ENCODE measurements at regions not wholly inside any gene's neighbourhood (a gene's known extent, or its start where the extent isn't known, plus 50 kb on each side); places are given as distances from the start of the nearest gene placed in this dataset.

GRCh38 chr6:148082696-148083095 is 259.9 kb upstream of the SASH1 start:
- no peak overlapping the region for H2AFZ ChIP-seq (ENCODE audit: insufficient read depth, low read depth, low read length, poor library complexity, severe bottlenecking)
- no peak overlapping the region for H3K27ac ChIP-seq (ENCODE audit: low read depth in 1 of 2, low read length in 2 of 2)
- Mint-ChIP-seq H3K9me3 (peaks cover 0 to 9% (median 3%) of the 10 kb centered on the region in 7 donors), H3K4me3 (no peak overlapping the region), H3K27ac (no peak overlapping the region), H3K4me1 (no peaks in the 10 kb centered on the region), H3K36me3 (no peaks in the 10 kb centered on the region), H3K27me3 (ENCODE audit: low read depth in 3 of 3) (no peaks in the 10 kb centered on the region)
- TF ChIP-seq CTCF (IDR thresholded peaks at IDR 0.05) = no peak
- WGBS (ENCODE audit: insufficient coverage) = 68% methylated on average over 2 of the region's 2 CpGs
- no peaks in the 10 kb centered on the region for H3K36me3 ChIP-seq (replicated peaks in 1 of 2; ENCODE audit: control insufficient read depth in 1 of 2, insufficient read depth in 2 of 2, low read length in 2 of 2)
- H3K4me1 ChIP-seq (ENCODE audit: control insufficient read depth in 1 of 2, insufficient read depth in 2 of 2, low read length in 2 of 2) = no peaks in the 10 kb centered on the region
- no peak overlapping the region for H3K9ac ChIP-seq (ENCODE audit: insufficient read depth, low read length, poor library complexity, severe bottlenecking)
- H4K20me1 ChIP-seq (ENCODE audit: insufficient read depth, low read length) = no peaks in the 10 kb centered on the region
- H3K27me3 ChIP-seq (ENCODE audit: control insufficient read depth in 2 of 2, insufficient read depth in 2 of 2, low read length in 2 of 2) = no peaks in the 10 kb centered on the region
- intact Hi-C loops (cut with micrococcal nuclease) = no loop called here
- no peaks in the 10 kb centered on the region for H3K79me2 ChIP-seq (ENCODE audit: insufficient read depth, low read length)
- no peak overlapping the region for H3K4me3 ChIP-seq (replicated peaks in 1 of 3; ENCODE audit: low read depth in 2 of 3, low read length in 3 of 3)
- H3K4me2 ChIP-seq (replicated peaks; ENCODE audit: extremely low read depth, low read length, poor library complexity, severe bottlenecking) = no peak overlapping the region
- H3K9me3 ChIP-seq (replicated peaks in 1 of 2; ENCODE audit: control insufficient read depth in 1 of 2, insufficient read depth in 1 of 2, low read length in 2 of 2) = peaks cover 0 to 4% of the 10 kb centered on the region in 2 donors
- DNase-seq = no peak

GRCh38 chr6:148085631-148086331 is 256.9 kb upstream of the SASH1 start:
- no peak overlapping the region for H3K4me3 Mint-ChIP-seq
- H3K4me2 ChIP-seq (replicated peaks; ENCODE audit: extremely low read depth, low read length, poor library complexity, severe bottlenecking) = no peak overlapping the region
- no peak overlapping the region for H3K27ac Mint-ChIP-seq

More at GRCh38 chr6:148085631-148086331, 256.9 kb upstream of the SASH1 start:
- WGBS (ENCODE audit: insufficient coverage) = no CpG with 5 or more reads among the region's 3 CpGs
- H3K27me3 ChIP-seq (ENCODE audit: control insufficient read depth in 2 of 2, insufficient read depth in 2 of 2, low read length in 2 of 2) = no peaks in the 10 kb centered on the region
- H3K9me3 ChIP-seq (replicated peaks in 1 of 2; ENCODE audit: control insufficient read depth in 1 of 2, insufficient read depth in 1 of 2, low read length in 2 of 2) = peaks cover 12 to 13% of the 10 kb centered on the region in 2 donors
- intact Hi-C loops (cut with micrococcal nuclease) = no loop called here
- H2AFZ ChIP-seq (ENCODE audit: insufficient read depth, low read depth, low read length, poor library complexity, severe bottlenecking) = no peak overlapping the region
- Mint-ChIP-seq H3K27me3 (ENCODE audit: low read depth in 3 of 3) (no peaks in the 10 kb centered on the region), H3K36me3 (no peaks in the 10 kb centered on the region), H3K4me1 (no peaks in the 10 kb centered on the region), H3K9me3 (peaks cover 3 to 15% (median 9%) of the 10 kb centered on the region in 7 donors)
- no peaks in the 10 kb centered on the region for H3K4me1 ChIP-seq (ENCODE audit: control insufficient read depth in 1 of 2, insufficient read depth in 2 of 2, low read length in 2 of 2)
- H4K20me1 ChIP-seq (ENCODE audit: insufficient read depth, low read length) = no peaks in the 10 kb centered on the region
- no peak for TF ChIP-seq CTCF (IDR thresholded peaks at IDR 0.05)
- no peak overlapping the region for H3K4me3 ChIP-seq (replicated peaks in 1 of 3; ENCODE audit: low read depth in 2 of 3, low read length in 3 of 3)
- no peaks in the 10 kb centered on the region for H3K79me2 ChIP-seq (ENCODE audit: insufficient read depth, low read length)
- no peak overlapping the region for H3K9ac ChIP-seq (ENCODE audit: insufficient read depth, low read length, poor library complexity, severe bottlenecking)
- H3K27ac ChIP-seq (ENCODE audit: low read depth in 1 of 2, low read length in 2 of 2) = no peak overlapping the region
- DNase-seq = no peak
- no peaks in the 10 kb centered on the region for H3K36me3 ChIP-seq (replicated peaks in 1 of 2; ENCODE audit: control insufficient read depth in 1 of 2, insufficient read depth in 2 of 2, low read length in 2 of 2)
